SK-N-SH treated with all-trans-retinoic acid at 6 μM for 48 hours (cell line): ENCODE measurements at regions not wholly inside any gene's neighbourhood (a gene's known extent, or its start where the extent isn't known, plus 50 kb on each side); places are given as distances from the start of the nearest gene placed in this dataset.

Source experiments
- ATAC-seq: fragments of 200-7000 bp; cut with Tn5 transposase; 3 replicates; pipeline ENCODE4 v1.9.1; 2020; ENCODE audit warnings: mild to moderate bottlenecking, moderate library complexity
- ARNTL ChIP-seq: fragments of 450-650 bp; formaldehyde crosslinking; IDR thresholded peaks from 2 replicates; pipeline ENCODE4 v1.5.0; 2020; ENCODE audit warnings: low read depth, mild to moderate bottlenecking, moderate library complexity, borderline replicate concordance
- BACH2 ChIP-seq: fragments of 250-450 bp; sonication (Bioruptor Pico); IDR thresholded peaks from 2 replicates; pipeline ENCODE4 v1.9.0; 2021; ENCODE audit warnings: mild to moderate bottlenecking, borderline replicate concordance
- CSDC2 ChIP-seq: fragments of 250-450 bp; sonication (Bioruptor Pico); IDR thresholded peaks from 2 replicates; pipeline ENCODE4 v1.5.0; 2020; ENCODE audit warnings: mild to moderate bottlenecking, moderate library complexity
- CSRNP3 ChIP-seq: fragments of 250-450 bp; sonication (Bioruptor Pico); IDR thresholded peaks from 2 replicates; pipeline ENCODE4 v1.5.1; 2021; ENCODE audit warnings: mild to moderate bottlenecking, moderate library complexity
- ESRRG ChIP-seq: fragments of 250-450 bp; sonication (Bioruptor Pico); IDR thresholded peaks from 2 replicates; pipeline ENCODE4 v1.6.1; 2021; ENCODE audit warnings: mild to moderate bottlenecking
- GLIS3 ChIP-seq: fragments of 250-450 bp; sonication (Bioruptor Pico); IDR thresholded peaks from 2 replicates; pipeline ENCODE4 v1.5.0; 2020; ENCODE audit warnings: mild to moderate bottlenecking, moderate library complexity
- ISL1 ChIP-seq: fragments of 250-450 bp; sonication (Bioruptor Pico); IDR thresholded peaks from 2 replicates; pipeline ENCODE4 v2.1.2; 2022; ENCODE audit warnings: mild to moderate bottlenecking, moderate library complexity
- OSR1 ChIP-seq: fragments of 250-450 bp; sonication (Bioruptor Pico); IDR thresholded peaks from 2 replicates; pipeline ENCODE4 v1.8.0; 2022; ENCODE audit warnings: moderate library complexity, mild to moderate bottlenecking, inconsistent platforms
- PATZ1 ChIP-seq: fragments of 250-450 bp; sonication (Bioruptor Pico); IDR thresholded peaks from 2 replicates; pipeline ENCODE4 v1.8.0; 2020; ENCODE audit warnings: mild to moderate bottlenecking, moderate library complexity, borderline replicate concordance
- PPARA ChIP-seq: fragments of 250-450 bp; sonication (Bioruptor Pico); IDR thresholded peaks from 2 replicates; pipeline ENCODE4 v1.5.0; 2020; ENCODE audit warnings: mild to moderate bottlenecking, borderline replicate concordance
- RARB ChIP-seq: fragments of 250-450 bp; sonication (Bioruptor Pico); IDR thresholded peaks from 2 replicates; pipeline ENCODE4 v1.8.0; 2021; ENCODE audit warnings: mild to moderate bottlenecking, moderate library complexity
- SNAI2 ChIP-seq: fragments of 250-450 bp; sonication (Bioruptor Pico); IDR thresholded peaks from 2 replicates; pipeline ENCODE4 v1.5.0; 2020; ENCODE audit warnings: mild to moderate bottlenecking, moderate library complexity
- TCF4 ChIP-seq: fragments of 250-450 bp; sonication (Bioruptor Pico); IDR thresholded peaks from 2 replicates; pipeline ENCODE4 v1.8.0; 2021; ENCODE audit warnings: mild to moderate bottlenecking, moderate library complexity, borderline replicate concordance
- TOX ChIP-seq: fragments of 250-450 bp; sonication (Bioruptor Pico); IDR thresholded peaks from 2 replicates; pipeline ENCODE4 v1.8.0; 2021; ENCODE audit warnings: mild to moderate bottlenecking, moderate library complexity, borderline replicate concordance
- ZC3H10 ChIP-seq: fragments of 250-450 bp; sonication (Bioruptor Pico); IDR thresholded peaks from 2 replicates; pipeline ENCODE4 v1.5.1; 2021; ENCODE audit warnings: mild to moderate bottlenecking, moderate library complexity
- ZFP3 ChIP-seq: fragments of 250-450 bp; sonication (Bioruptor Pico); IDR thresholded peaks from 2 replicates; pipeline ENCODE4 v1.5.0; 2020; ENCODE audit warnings: mild to moderate bottlenecking, moderate library complexity
- ZFP30 ChIP-seq: fragments of 450-650 bp; formaldehyde crosslinking; IDR thresholded peaks from 2 replicates; pipeline ENCODE4 v1.5.0; 2022; ENCODE audit warnings: mild to moderate bottlenecking, moderate library complexity
- ZNF565 ChIP-seq: fragments of 450-650 bp; formaldehyde crosslinking; conservative IDR thresholded peaks from 2 replicates; pipeline ENCODE4 v1.5.0; 2020; ENCODE audit warnings: low read depth, mild to moderate bottlenecking, moderate library complexity
- ZNF70 ChIP-seq: fragments of 450-650 bp; formaldehyde crosslinking; IDR thresholded peaks from 2 replicates; pipeline ENCODE4 v1.5.0; 2020; ENCODE audit warnings: mild to moderate bottlenecking, moderate library complexity
- ZNF8 ChIP-seq: fragments of 450-650 bp; formaldehyde crosslinking; IDR thresholded peaks from 2 replicates; pipeline ENCODE4 v1.5.0; 2020; ENCODE audit warnings: mild to moderate bottlenecking, moderate library complexity
- TF ChIP-seq, protein P1 (sequence below): fragments of 250-450 bp; sonication (Bioruptor Pico); IDR thresholded peaks from 2 replicates; pipeline ENCODE4 v1.5.1; 2020; ENCODE audit warnings: low read depth, mild to moderate bottlenecking, moderate library complexity
- TF ChIP-seq, protein P2 (sequence below): fragments of 250-450 bp; sonication (Bioruptor Pico); IDR thresholded peaks from 2 replicates; pipeline ENCODE4 v1.8.0; 2021; ENCODE audit warnings: low read depth, mild to moderate bottlenecking, moderate library complexity, borderline replicate concordance

- ATAC-seq = no peak
- no peak for TF ChIP-seq TOX (CRISPR knock-in tag)
- no peak for TF ChIP-seq TCF4 (CRISPR knock-in tag)
- no peak for TF ChIP-seq ESRRG (CRISPR knock-in tag)
- no peak for TF ChIP-seq ZNF8 (CRISPR knock-in tag)
- no peak for TF ChIP-seq RARB (CRISPR knock-in tag)
- no peak for TF ChIP-seq ISL1 (CRISPR knock-in tag)
- no peak for TF ChIP-seq PATZ1 (CRISPR knock-in tag)
- no peak for TF ChIP-seq CSDC2
- TF ChIP-seq ZNF565 (CRISPR knock-in tag) = no peak
- TF ChIP-seq CSRNP3 (CRISPR knock-in tag) = no peak
- TF ChIP-seq ZC3H10 (CRISPR knock-in tag) = no peak
These were observed 373.3 kb downstream of the TLE4 start for GRCh38 chr9:79945016-79945415.

- no peak for ATAC-seq
- TF ChIP-seq ZC3H10 (CRISPR knock-in tag) (no peak), CSDC2 (no peak), PPARA (CRISPR knock-in tag) (no peak), ISL1 (CRISPR knock-in tag) (no peak), ZNF8 (CRISPR knock-in tag) (no peak), SNAI2 (CRISPR knock-in tag) (no peak), ZFP3 (CRISPR knock-in tag) (no peak), ESRRG (CRISPR knock-in tag) (no peak), ARNTL (CRISPR knock-in tag) (no peak), OSR1 (CRISPR knock-in tag) (no peak), RARB (CRISPR knock-in tag) (no peak), GLIS3 (CRISPR knock-in tag) (no peak), TCF4 (CRISPR knock-in tag) (no peak), ZFP30 (CRISPR knock-in tag) (no peak), BACH2 (CRISPR knock-in tag) (no peak)
- TF ChIP-seq, protein P1, sequence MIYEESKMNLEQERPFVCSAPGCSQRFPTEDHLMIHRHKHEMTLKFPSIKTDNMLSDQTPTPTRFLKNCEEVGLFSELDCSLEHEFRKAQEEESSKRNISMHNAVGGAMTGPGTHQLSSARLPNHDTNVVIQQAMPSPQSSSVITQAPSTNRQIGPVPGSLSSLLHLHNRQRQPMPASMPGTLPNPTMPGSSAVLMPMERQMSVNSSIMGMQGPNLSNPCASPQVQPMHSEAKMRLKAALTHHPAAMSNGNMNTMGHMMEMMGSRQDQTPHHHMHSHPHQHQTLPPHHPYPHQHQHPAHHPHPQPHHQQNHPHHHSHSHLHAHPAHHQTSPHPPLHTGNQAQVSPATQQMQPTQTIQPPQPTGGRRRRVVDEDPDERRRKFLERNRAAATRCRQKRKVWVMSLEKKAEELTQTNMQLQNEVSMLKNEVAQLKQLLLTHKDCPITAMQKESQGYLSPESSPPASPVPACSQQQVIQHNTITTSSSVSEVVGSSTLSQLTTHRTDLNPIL = no peak
- TF ChIP-seq, protein P2, sequence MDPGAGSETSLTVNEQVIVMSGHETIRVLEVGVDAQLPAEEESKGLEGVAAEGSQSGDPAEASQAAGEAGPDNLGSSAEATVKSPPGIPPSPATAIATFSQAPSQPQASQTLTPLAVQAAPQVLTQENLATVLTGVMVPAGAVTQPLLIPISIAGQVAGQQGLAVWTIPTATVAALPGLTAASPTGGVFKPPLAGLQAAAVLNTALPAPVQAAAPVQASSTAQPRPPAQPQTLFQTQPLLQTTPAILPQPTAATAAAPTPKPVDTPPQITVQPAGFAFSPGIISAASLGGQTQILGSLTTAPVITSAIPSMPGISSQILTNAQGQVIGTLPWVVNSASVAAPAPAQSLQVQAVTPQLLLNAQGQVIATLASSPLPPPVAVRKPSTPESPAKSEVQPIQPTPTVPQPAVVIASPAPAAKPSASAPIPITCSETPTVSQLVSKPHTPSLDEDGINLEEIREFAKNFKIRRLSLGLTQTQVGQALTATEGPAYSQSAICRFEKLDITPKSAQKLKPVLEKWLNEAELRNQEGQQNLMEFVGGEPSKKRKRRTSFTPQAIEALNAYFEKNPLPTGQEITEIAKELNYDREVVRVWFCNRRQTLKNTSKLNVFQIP (CRISPR knock-in tag) = no peak
These were observed 369.2 kb downstream of the TLE4 start for GRCh38 chr9:79940919-79941318.

- no peak for ATAC-seq
- TF ChIP-seq TCF4 (CRISPR knock-in tag) = 0 out of 2 replicates have a peak, but pooled peaks have one; percentile 38
- TF ChIP-seq ZFP3 (CRISPR knock-in tag) = no peak
- TF ChIP-seq RARB (CRISPR knock-in tag) = no peak
These were observed 368.1 kb downstream of the TLE4 start for GRCh38 chr9:79939819-79940218.

DNA sequence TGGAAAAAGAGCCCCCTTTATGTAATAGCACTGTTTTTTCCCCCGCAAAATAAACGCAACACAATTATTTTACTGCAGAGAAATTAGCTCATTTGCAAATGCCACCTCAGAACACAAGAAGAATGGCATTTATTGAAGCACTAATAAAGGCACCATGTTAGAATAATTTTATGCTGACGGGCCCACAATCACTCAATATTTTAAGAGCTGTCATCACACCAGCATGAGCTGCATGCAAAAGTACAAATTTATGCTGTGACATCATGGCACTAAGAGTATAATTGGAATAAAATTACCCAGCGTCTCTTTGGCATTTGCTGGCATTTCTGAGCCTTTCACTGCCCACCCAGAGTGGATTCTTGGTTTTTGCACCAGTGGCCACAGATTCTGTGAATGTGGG is 364.6 kb downstream of the TLE4 start:
- no peak for ATAC-seq
- TF ChIP-seq CSRNP3 (CRISPR knock-in tag) (no peak), TCF4 (CRISPR knock-in tag) (no peak), ZC3H10 (CRISPR knock-in tag) (no peak), BACH2 (CRISPR knock-in tag) (no peak), PATZ1 (CRISPR knock-in tag) (no peak), ZNF8 (CRISPR knock-in tag) (no peak), ZNF70 (CRISPR knock-in tag) (no peak), SNAI2 (CRISPR knock-in tag) (no peak), OSR1 (CRISPR knock-in tag) (no peak), ZNF565 (CRISPR knock-in tag) (no peak), GLIS3 (CRISPR knock-in tag) (no peak), ARNTL (CRISPR knock-in tag) (no peak)
- TF ChIP-seq, protein P1 = no peak
- TF ChIP-seq, protein P2 (CRISPR knock-in tag) = no peak
